MM.1S (cell line): ENCODE measurements at regions not wholly inside any gene's neighbourhood (a gene's known extent, or its start where the extent isn't known, plus 50 kb on each side); places are given as distances from the start of the nearest gene placed in this dataset.

ENCODE experiments used
- DNase-seq: peaks from one replicate; pipeline ENCODE4 v3.0.0-alpha.2; 2015
- H2AFZ ChIP-seq: fragments of 300-600 bp; sonication (generic); 2 replicates; pipeline ENCODE4 v1.6.0; 2016; ENCODE audit warnings: antibody characterized with exemption, low read length
- H3F3A ChIP-seq: fragments of 300-600 bp; sonication (generic); 2 replicates; pipeline ENCODE4 v1.6.1; 2016; ENCODE audit warnings: mild to moderate bottlenecking, antibody characterized with exemption, low read length, moderate library complexity, mixed read lengths; ENCODE audit not compliant: insufficient read depth
- H3K27ac ChIP-seq: fragments of 300-600 bp; sonication (generic); 2 replicates; pipeline ENCODE4 v1.5.1; 2016; ENCODE audit warnings: mild to moderate bottlenecking, low read length
- H3K27me3 ChIP-seq: fragments of 300-600 bp; sonication (generic); replicated peaks from 2 replicates; pipeline ENCODE4 v1.6.0; 2016; ENCODE audit warnings: low read length; ENCODE audit not compliant: insufficient read depth
- H3K36me3 ChIP-seq: fragments of 300-600 bp; sonication (generic); replicated peaks from 2 replicates; pipeline ENCODE4 v1.6.1; 2016; ENCODE audit warnings: mild to moderate bottlenecking, low read length, mixed read lengths; ENCODE audit not compliant: insufficient read depth
- H3K4me1 ChIP-seq: fragments of 300-600 bp; sonication (generic); 2 replicates; pipeline ENCODE4 v1.6.1; 2016; ENCODE audit warnings: low read length, mixed read lengths
- H3K4me2 ChIP-seq: fragments of 300-600 bp; sonication (generic); 2 replicates; pipeline ENCODE4 v1.6.0; 2016; ENCODE audit warnings: low read depth, low read length
- H3K4me3 ChIP-seq: fragments of 300-600 bp; sonication (generic); 2 replicates; pipeline ENCODE4 v1.5.1; 2016; ENCODE audit warnings: low read length, mixed read lengths
- H3K79me2 ChIP-seq: fragments of 300-600 bp; sonication (generic); 2 replicates; pipeline ENCODE4 v1.6.1; 2016; ENCODE audit warnings: mixed run types, low read length, mixed read lengths
- H3K9ac ChIP-seq: fragments of 300-600 bp; sonication (generic); 2 replicates; pipeline ENCODE4 v1.6.1; 2016; ENCODE audit warnings: low read length, mixed read lengths
- H3K9me2 ChIP-seq: fragments of 300-600 bp; sonication (generic); replicated peaks from 2 replicates; pipeline ENCODE4 v1.6.1; 2016; ENCODE audit warnings: mild to moderate bottlenecking, low read length, mixed read lengths; ENCODE audit not compliant: insufficient read depth
- H3K9me3 ChIP-seq: fragments of 300-600 bp; sonication (generic); replicated peaks from 2 replicates; pipeline ENCODE4 v1.6.1; 2016; ENCODE audit warnings: mild to moderate bottlenecking, low read length, mixed read lengths; ENCODE audit not compliant: insufficient read depth
- H4K20me1 ChIP-seq: fragments of 300-600 bp; sonication (generic); 2 replicates; pipeline ENCODE4 v1.6.1; 2016; ENCODE audit warnings: mild to moderate bottlenecking, low read length, moderate library complexity, mixed read lengths; ENCODE audit not compliant: insufficient read depth
- EZH2 ChIP-seq: fragments of 300-600 bp; sonication (generic); optimal IDR thresholded peaks from 2 replicates; pipeline ENCODE3; 2017; ENCODE audit warnings: low read depth, mild to moderate bottlenecking, antibody characterized with exemption, low read length, mixed read lengths
- EZH2phosphoT487 ChIP-seq: fragments of 300-600 bp; sonication (generic); IDR thresholded peaks from 2 replicates; pipeline ENCODE4 v1.6.1; 2018; ENCODE audit warnings: antibody characterized with exemption, low read length
- TF ChIP-seq, protein P1 (sequence below): fragments of 300-600 bp; sonication (generic); IDR thresholded peaks from 2 replicates; pipeline ENCODE4 v1.5.1; 2016; ENCODE audit warnings: antibody characterized with exemption, low read length, mixed read lengths

DNA sequence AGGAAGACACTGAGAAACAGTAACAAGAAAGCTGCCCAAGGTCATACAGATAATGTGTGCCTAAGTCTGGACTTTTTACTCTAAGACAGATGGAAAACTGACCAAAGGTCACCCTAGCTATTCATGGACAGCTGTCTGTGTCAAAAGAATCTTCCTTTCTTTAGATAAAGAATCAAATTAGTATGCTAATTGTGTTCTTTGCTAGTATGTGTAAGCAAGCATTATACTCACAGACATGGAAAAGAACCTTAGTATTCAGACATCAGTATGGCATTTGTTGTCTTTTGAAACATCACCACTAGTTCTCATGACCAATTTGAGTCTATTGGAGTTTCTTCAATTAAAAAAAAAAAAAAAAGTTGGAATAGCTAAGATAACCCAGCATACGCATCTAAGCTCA, 91.8 kb upstream of the SOX2 start:
- Histone ChIP-seq H3F3A (peaks cover 8% of the 10 kb centered on the region), H3K27ac (no peak overlapping the region), H3K9ac (no peak overlapping the region), H3K36me3 (no peaks in the 10 kb centered on the region), H2AFZ (no peak overlapping the region), H3K9me3 (no peaks in the 10 kb centered on the region), H3K4me3 (no peak overlapping the region), H4K20me1 (no peaks in the 10 kb centered on the region), H3K9me2 (no peaks in the 10 kb centered on the region), H3K4me2 (no peak overlapping the region), H3K27me3 (no peaks in the 10 kb centered on the region), H3K79me2 (no peaks in the 10 kb centered on the region), H3K4me1 (peaks cover 11% of the 10 kb centered on the region)
- no peak for DNase-seq
- TF ChIP-seq, protein P1, sequence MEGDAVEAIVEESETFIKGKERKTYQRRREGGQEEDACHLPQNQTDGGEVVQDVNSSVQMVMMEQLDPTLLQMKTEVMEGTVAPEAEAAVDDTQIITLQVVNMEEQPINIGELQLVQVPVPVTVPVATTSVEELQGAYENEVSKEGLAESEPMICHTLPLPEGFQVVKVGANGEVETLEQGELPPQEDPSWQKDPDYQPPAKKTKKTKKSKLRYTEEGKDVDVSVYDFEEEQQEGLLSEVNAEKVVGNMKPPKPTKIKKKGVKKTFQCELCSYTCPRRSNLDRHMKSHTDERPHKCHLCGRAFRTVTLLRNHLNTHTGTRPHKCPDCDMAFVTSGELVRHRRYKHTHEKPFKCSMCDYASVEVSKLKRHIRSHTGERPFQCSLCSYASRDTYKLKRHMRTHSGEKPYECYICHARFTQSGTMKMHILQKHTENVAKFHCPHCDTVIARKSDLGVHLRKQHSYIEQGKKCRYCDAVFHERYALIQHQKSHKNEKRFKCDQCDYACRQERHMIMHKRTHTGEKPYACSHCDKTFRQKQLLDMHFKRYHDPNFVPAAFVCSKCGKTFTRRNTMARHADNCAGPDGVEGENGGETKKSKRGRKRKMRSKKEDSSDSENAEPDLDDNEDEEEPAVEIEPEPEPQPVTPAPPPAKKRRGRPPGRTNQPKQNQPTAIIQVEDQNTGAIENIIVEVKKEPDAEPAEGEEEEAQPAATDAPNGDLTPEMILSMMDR = no peak
- TF ChIP-seq EZH2phosphoT487 (no peak), EZH2 (no peak)

DNA sequence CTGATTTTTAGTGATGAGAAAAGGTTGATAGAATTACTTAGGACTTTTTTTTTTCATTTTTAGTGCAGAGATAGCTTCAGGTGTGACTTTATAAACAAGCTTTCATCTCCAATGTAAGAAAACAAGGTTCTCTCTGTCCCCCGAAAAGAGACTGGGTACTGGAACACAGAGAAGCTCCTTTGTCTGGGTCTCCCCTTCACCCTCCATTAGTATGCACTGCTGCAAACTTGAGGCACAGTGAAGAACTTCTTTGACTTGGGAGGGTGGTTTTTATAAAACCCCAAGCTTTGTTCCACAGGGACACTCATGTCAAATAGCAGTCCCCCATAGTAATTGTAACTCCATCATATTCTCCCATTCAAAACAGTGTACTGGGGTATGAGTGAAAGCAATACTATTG, 93.5 kb upstream of the SOX2 start:
- Histone ChIP-seq H3K9ac (no peak overlapping the region), H3K9me3 (no peaks in the 10 kb centered on the region), H3K36me3 (no peaks in the 10 kb centered on the region), H3K4me1 (peaks cover 15% of the 10 kb centered on the region), H3K79me2 (no peaks in the 10 kb centered on the region), H2AFZ (no peak overlapping the region), H3K9me2 (no peaks in the 10 kb centered on the region), H3K27me3 (no peaks in the 10 kb centered on the region), H3K4me2 (no peak overlapping the region), H3F3A (peaks cover 8% of the 10 kb centered on the region), H4K20me1 (no peaks in the 10 kb centered on the region), H3K4me3 (no peak overlapping the region), H3K27ac (no peak overlapping the region)
- TF ChIP-seq EZH2phosphoT487 (no peak), EZH2 (no peak)
- TF ChIP-seq, protein P1 = no peak
- no peak for DNase-seq

DNA sequence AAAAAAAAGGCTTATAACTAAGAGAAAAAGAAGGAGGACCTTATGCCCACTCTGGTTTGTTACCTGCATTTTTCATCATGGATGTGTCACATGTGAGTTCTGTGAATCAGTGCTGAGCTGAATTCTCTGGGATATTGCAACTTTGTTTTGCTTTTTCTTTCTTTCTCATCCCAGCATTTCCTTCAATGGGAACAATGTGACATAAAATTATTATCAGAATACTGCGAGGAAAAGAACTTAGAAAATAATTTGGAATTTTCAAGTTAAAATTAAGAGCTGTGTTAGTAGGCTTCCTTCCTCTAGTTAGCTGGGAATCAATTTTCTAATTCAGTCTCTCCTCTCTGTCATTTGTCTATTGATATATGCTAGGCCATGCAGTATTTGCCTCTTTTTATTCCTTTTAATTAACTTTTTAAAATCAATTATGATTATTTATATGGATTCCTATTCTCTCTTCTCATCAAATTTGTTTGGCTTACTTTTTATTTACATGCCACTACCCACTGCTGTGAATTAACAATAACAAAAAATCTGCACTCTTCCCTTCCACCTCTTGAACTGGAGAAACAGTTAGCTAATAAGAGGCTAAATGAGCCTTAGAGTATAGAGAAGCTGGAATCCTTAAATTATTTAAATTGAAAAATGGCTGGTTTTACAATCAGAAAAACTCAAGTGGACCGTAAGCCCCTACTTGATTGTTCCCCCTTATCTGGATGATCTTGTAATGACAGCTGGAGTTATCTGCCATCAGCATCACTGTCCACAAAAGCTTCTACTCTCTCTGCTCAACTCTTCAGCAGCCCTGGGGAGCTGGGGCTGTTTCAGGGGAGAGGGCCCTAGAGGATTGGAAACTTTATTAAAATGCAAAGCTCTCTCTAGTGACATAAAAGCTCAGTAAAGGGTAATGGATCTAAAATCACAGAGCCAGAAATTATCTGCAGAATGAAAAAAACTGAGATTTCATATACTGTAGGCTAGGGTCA, 95.3 kb upstream of the SOX2 start:
- Histone ChIP-seq H3K4me1 (peaks cover 4% of the 10 kb centered on the region), H3K27ac (no peak overlapping the region), H3K9me2 (no peaks in the 10 kb centered on the region), H3K36me3 (no peaks in the 10 kb centered on the region), H4K20me1 (no peaks in the 10 kb centered on the region), H3K9me3 (no peaks in the 10 kb centered on the region), H2AFZ (no peak overlapping the region), H3K27me3 (no peaks in the 10 kb centered on the region), H3K4me2 (no peak overlapping the region), H3K79me2 (no peaks in the 10 kb centered on the region), H3F3A (no peaks in the 10 kb centered on the region), H3K9ac (no peak overlapping the region), H3K4me3 (no peak overlapping the region)
- TF ChIP-seq, protein P1 = no peak
- TF ChIP-seq EZH2 (no peak), EZH2phosphoT487 (no peak)
- DNase-seq = no peak
